WI38 (cell line): ENCODE measurements at regions not wholly inside any gene's neighbourhood (a gene's known extent, or its start where the extent isn't known, plus 50 kb on each side); places are given as distances from the start of the nearest gene placed in this dataset.

Source experiments
- H3K4me3 ChIP-seq: 2 replicates; pipeline ENCODE4 v1.5.1; 2011; ENCODE audit warnings: low read depth, mild to moderate bottlenecking, control low read depth, low read length
- TF ChIP-seq, protein P1 (sequence below): IDR thresholded peaks from 2 replicates; pipeline ENCODE4 v1.5.1; 2012; ENCODE audit warnings: low read depth, mild to moderate bottlenecking, control low read depth, low read length

DNA sequence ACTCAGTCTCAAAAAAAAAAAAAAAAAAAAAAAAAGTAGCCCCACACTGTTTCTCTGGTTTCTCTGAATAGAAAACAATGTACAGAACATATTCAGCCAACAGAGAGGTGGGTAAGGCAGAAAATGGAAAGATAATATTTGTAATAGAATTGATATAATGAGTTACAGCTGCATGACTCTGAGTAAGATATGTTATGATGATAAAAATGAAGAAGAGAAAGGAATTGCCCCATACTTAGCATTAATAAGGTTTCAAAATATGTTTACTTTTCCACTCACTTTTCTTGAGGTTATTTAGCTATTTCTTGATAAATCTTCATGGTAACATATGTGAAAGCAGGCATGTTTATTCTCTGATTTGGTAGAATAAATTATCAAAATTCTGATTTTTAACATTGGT is 100.9 kb upstream of the ROBO2 start:
- no peak overlapping the region for H3K4me3 ChIP-seq
- TF ChIP-seq, protein P1, sequence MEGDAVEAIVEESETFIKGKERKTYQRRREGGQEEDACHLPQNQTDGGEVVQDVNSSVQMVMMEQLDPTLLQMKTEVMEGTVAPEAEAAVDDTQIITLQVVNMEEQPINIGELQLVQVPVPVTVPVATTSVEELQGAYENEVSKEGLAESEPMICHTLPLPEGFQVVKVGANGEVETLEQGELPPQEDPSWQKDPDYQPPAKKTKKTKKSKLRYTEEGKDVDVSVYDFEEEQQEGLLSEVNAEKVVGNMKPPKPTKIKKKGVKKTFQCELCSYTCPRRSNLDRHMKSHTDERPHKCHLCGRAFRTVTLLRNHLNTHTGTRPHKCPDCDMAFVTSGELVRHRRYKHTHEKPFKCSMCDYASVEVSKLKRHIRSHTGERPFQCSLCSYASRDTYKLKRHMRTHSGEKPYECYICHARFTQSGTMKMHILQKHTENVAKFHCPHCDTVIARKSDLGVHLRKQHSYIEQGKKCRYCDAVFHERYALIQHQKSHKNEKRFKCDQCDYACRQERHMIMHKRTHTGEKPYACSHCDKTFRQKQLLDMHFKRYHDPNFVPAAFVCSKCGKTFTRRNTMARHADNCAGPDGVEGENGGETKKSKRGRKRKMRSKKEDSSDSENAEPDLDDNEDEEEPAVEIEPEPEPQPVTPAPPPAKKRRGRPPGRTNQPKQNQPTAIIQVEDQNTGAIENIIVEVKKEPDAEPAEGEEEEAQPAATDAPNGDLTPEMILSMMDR = no peak

DNA sequence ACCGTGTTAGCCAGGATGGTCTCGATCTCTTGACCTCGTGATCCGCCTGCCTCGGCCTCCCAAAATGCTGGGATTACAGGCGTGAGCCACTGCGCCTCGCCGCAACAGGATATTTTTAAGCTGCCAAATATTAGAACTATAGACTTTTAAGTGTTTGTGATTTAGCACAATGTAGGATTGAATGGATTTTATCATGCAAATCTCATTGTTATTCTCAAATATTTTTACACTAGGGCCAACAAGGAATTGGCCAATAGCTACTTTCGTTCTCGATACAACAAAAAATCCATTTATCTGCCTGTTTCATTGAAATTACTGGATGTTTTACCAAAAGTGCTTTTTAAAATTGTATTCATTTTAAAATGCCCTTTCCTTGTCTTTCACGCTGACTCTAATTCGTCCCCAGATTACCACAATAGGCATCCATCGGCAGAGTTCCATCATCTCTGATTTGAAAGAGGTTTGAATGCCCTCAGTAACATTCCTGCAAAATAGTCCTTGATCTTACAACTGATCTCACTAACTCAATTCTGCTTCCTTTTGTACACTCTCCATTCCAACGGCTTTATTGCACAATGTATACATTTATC is 99.6 kb upstream of the ROBO2 start:
- H3K4me3 ChIP-seq = no peak overlapping the region
- TF ChIP-seq, protein P1 = no peak

DNA sequence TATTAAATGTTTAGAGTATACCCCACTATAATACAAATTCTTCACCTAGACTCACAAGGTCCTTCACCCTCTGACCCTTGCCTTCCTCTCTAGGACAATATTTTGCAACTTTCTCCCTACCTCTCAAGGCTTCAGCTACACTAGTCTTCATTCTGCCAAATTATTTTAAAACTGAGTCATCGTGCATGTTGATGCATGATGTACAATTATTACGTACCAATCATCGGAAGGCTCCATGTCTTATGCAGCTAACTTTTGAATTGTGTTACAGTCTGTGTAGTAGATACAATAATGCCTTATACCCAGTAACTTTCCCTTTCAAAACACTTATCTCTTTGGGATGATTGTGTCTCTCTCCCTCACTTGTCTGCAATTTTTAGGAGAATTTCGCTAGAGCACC is 98.5 kb upstream of the ROBO2 start:
- TF ChIP-seq, protein P1 = no peak
- H3K4me3 ChIP-seq = no peak overlapping the region

DNA sequence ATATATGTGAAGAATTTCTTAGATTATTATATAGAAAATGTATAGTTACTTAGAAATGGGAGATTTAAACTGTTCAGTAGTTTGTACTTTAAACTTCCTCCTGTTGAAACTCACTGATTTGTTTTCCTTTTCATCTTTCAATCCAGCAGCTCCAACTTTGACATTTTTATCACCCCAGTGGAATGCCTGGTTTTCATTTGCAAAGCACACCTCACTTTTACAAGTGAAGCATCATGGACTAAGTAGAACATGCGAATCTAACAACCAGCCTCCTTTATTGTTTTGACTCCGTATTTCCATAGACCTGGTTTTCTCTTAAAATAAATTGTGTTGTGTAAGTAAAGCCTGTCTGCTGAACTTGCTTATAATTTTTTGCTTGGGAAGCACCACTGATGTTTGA is 97.8 kb upstream of the ROBO2 start:
- TF ChIP-seq, protein P1 = no peak
- no peak overlapping the region for H3K4me3 ChIP-seq

DNA sequence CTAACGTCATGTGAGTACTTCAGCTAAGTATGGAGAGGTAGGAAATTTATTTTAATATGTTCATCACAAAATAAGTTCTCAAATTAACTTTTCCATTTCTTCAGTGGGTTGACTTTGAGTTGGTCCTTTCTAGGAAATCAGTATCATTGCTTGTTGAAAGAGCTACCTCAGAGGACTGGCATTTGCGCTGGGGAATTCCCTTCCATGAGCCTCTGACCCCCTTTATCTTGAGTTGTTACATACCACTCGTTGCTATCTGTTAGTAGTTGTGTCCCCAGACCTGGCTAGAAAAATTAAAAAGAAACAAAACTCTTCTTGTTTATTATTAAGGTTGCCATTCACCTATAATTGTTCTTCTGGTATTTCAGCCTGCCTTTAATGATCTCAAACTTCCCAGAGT is 96.8 kb upstream of the ROBO2 start:
- no peak overlapping the region for H3K4me3 ChIP-seq
- TF ChIP-seq, protein P1 = no peak

DNA sequence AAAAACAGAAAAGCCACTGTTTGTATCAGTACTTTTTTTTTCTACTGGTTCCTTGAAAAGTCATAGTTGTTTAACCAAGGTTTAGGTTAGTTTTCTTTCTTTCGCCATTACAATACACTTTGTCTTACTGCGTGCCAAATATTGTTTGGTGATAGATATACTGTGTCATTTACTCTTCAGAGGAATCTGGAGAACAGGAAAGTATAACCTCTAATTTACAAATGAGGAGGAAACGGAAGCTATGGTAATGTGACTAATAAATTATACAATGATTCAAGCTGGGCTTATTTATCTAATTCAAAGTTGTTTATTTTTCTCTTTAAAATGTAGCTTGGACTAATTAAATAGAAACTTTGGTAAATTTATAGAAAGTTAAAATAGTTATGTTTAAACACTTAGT is 96.2 kb upstream of the ROBO2 start:
- H3K4me3 ChIP-seq = no peak overlapping the region

DNA sequence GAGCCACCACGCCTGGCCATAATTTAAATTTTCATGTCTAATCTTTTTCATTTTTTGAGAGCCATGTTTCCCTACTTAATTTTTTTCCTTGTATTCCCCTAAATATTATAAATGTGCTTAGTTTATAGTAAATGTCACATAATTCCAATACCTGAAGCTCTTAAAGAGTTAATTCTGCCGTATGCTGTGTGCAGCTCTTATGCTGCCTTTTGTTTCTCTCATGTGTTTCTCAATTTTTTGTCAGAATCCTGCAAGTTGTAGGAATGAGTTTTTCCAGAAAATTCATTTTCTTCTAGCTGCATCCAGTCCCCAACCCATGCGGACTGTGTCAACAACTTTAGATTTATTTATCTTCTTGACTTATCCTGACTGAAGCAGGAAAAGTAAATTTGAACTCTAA is 90.9 kb upstream of the ROBO2 start:
- no peak overlapping the region for H3K4me3 ChIP-seq

More for the DNA sequence above, 96.2 kb upstream of the ROBO2 start:
- TF ChIP-seq, protein P1 = no peak

More for the DNA sequence above, 90.9 kb upstream of the ROBO2 start:
- TF ChIP-seq, protein P1 = no peak
